GM23338 (cell line): ENCODE measurements at regions not wholly inside any gene's neighbourhood (a gene's known extent, or its start where the extent isn't known, plus 50 kb on each side); places are given as distances from the start of the nearest gene placed in this dataset.

Experiments used
- ATAC-seq: fragments of 200-7000 bp; cut with Tn5 transposase; 3 replicates; pipeline ENCODE4 v1.9.1; 2020
- DNase-seq: peaks from one replicate; pipeline ENCODE4 v3.0.0-alpha.2; 2015; ENCODE audit warnings: low spot score
- H2AFZ ChIP-seq: fragments of 200-600 bp; sonication (generic); 2 replicates; pipeline ENCODE4 v1.8.0; 2016; ENCODE audit warnings: antibody characterized with exemption, mild to moderate bottlenecking, moderate library complexity
- H3F3A ChIP-seq: fragments of 200-600 bp; sonication (generic); replicated peaks from 2 replicates; pipeline ENCODE4 v1.8.0; 2017; ENCODE audit warnings: antibody characterized with exemption, mixed run types, low read depth
- H3K27ac ChIP-seq: fragments of 200-600 bp; sonication (generic); 2 replicates; pipeline ENCODE4 v1.6.1; 2016; ENCODE audit warnings: low read depth
- H3K27me3 ChIP-seq: fragments of 200-600 bp; sonication (generic); 2 replicates; pipeline ENCODE4 v1.8.0; 2016; ENCODE audit warnings: mild to moderate bottlenecking, mixed run types, moderate library complexity; ENCODE audit not compliant: insufficient read depth
- H3K36me3 ChIP-seq: fragments of 200-600 bp; sonication (generic); 2 replicates; pipeline ENCODE4 v1.8.0; 2016; ENCODE audit warnings: mild to moderate bottlenecking; ENCODE audit not compliant: insufficient read depth
- H3K4me1 ChIP-seq: fragments of 200-600 bp; sonication (generic); 2 replicates; pipeline ENCODE4 v1.8.0; 2016; ENCODE audit warnings: mild to moderate bottlenecking, moderate library complexity; ENCODE audit not compliant: insufficient read depth
- H3K4me2 ChIP-seq: fragments of 200-600 bp; sonication (generic); 2 replicates; pipeline ENCODE4 v1.7.1; 2017; ENCODE audit warnings: mixed run types
- H3K4me3 ChIP-seq: fragments of 200-600 bp; sonication (generic); 2 replicates; pipeline ENCODE4 v1.6.1; 2016; ENCODE audit warnings: mixed run types
- H3K79me2 ChIP-seq: fragments of 200-600 bp; sonication (generic); replicated peaks from 2 replicates; pipeline ENCODE4 v1.8.0; 2017; ENCODE audit warnings: mild to moderate bottlenecking; ENCODE audit not compliant: insufficient read depth
- H3K9me2 ChIP-seq: fragments of 200-600 bp; sonication (generic); 2 replicates; pipeline ENCODE4 v1.8.0; 2017; ENCODE audit not compliant: insufficient read depth
- H4K20me1 ChIP-seq: fragments of 200-600 bp; sonication (generic); replicated peaks from 2 replicates; pipeline ENCODE4 v1.8.0; 2017; ENCODE audit warnings: mild to moderate bottlenecking; ENCODE audit not compliant: insufficient read depth
- H3K27ac Mint-ChIP-seq: 2 replicates; pipeline ENCODE4 v1.8.0; 2020; ENCODE audit warnings: inconsistent platforms, mild to moderate bottlenecking, moderate library complexity, mixed read lengths
- H3K27me3 Mint-ChIP-seq: 3 replicates; pipeline ENCODE4 v1.8.0; 2022; ENCODE audit warnings: low read depth, mild to moderate bottlenecking, moderate library complexity, mixed read lengths, inconsistent platforms; ENCODE audit not compliant: insufficient read depth, poor library complexity
- H3K36me3 Mint-ChIP-seq: 3 replicates; pipeline ENCODE4 v1.8.0; 2021; ENCODE audit warnings: low read depth, mild to moderate bottlenecking, inconsistent platforms, moderate library complexity, mixed read lengths
- H3K4me1 Mint-ChIP-seq: 3 replicates; pipeline ENCODE4 v1.8.0; 2020; ENCODE audit warnings: mild to moderate bottlenecking, inconsistent platforms, mixed read lengths
- H3K4me3 Mint-ChIP-seq: 3 replicates; pipeline ENCODE4 v1.8.0; 2021; ENCODE audit warnings: moderate library complexity, mild to moderate bottlenecking, inconsistent platforms, mixed read lengths
- H3K9me3 Mint-ChIP-seq: 3 replicates; pipeline ENCODE4 v1.8.0; 2020; ENCODE audit warnings: moderate library complexity, mild to moderate bottlenecking, inconsistent platforms, mixed read lengths
- CREB1 ChIP-seq: fragments of 250-450 bp; sonication (Bioruptor Pico); IDR thresholded peaks from 2 replicates; pipeline ENCODE4 v1.5.0; 2020; ENCODE audit warnings: low read depth, mild to moderate bottlenecking, moderate library complexity
- CTCF ChIP-seq, 2 experiments: fragments of 200-600 bp in 1 of 2; sonication (generic) in 1 of 2; conservative IDR thresholded peaks; 2 replicates each; pipeline versions ENCODE4 v1.5.1 to v1.6.1; 2016 to 2017; ENCODE audit warnings: antibody characterized with exemption in 2 of 2, low read depth in 2 of 2, mild to moderate bottlenecking in 2 of 2, moderate library complexity in 1 of 2
- ETS1 ChIP-seq: IDR thresholded peaks from 2 replicates; pipeline ENCODE4 v1.6.1; 2016; ENCODE audit warnings: antibody characterized with exemption
- EZH2 ChIP-seq: fragments of 200-600 bp; sonication (generic); IDR thresholded peaks from one replicate; pipeline ENCODE4 v1.8.0; 2017; ENCODE audit warnings: antibody characterized with exemption, mild to moderate bottlenecking, low read depth; ENCODE audit not compliant: unreplicated experiment
- EZH2phosphoT487 ChIP-seq: fragments of 200-600 bp; sonication (generic); IDR thresholded peaks from one replicate; pipeline ENCODE4 v1.8.1; 2018; ENCODE audit warnings: antibody characterized with exemption; ENCODE audit not compliant: unreplicated experiment
- JUNB ChIP-seq: IDR thresholded peaks from one replicate; pipeline ENCODE4 v1.6.1; 2016; ENCODE audit warnings: antibody characterized with exemption; ENCODE audit not compliant: unreplicated experiment
- NANOG ChIP-seq: IDR thresholded peaks from 2 replicates; pipeline ENCODE4 v1.6.1; 2016; ENCODE audit warnings: antibody characterized with exemption, borderline replicate concordance
- POLR2AphosphoS5 ChIP-seq: IDR thresholded peaks from 2 replicates; pipeline ENCODE4 v1.6.1; 2016; ENCODE audit warnings: antibody characterized with exemption, low read depth
- REST ChIP-seq: IDR thresholded peaks from one replicate; pipeline ENCODE4 v1.6.1; 2018; ENCODE audit warnings: antibody characterized with exemption; ENCODE audit not compliant: unreplicated experiment
- STAT1 ChIP-seq: IDR thresholded peaks from one replicate; pipeline ENCODE4 v1.6.1; 2016; ENCODE audit warnings: antibody characterized with exemption; ENCODE audit not compliant: unreplicated experiment
- ZNF114 ChIP-seq: fragments of 250-450 bp; sonication (Bioruptor Pico); IDR thresholded peaks from 2 replicates; pipeline ENCODE4 v1.5.0; 2020; ENCODE audit warnings: mild to moderate bottlenecking, moderate library complexity
- ZNF331 ChIP-seq: fragments of 250-450 bp; sonication (Bioruptor Pico); IDR thresholded peaks from 2 replicates; pipeline ENCODE4 v1.5.0; 2020; ENCODE audit warnings: low read depth, mild to moderate bottlenecking, moderate library complexity
- ZNF462 ChIP-seq: fragments of 250-450 bp; sonication (Bioruptor Pico); IDR thresholded peaks from 2 replicates; pipeline ENCODE4 v1.5.0; 2020; ENCODE audit warnings: mild to moderate bottlenecking, moderate library complexity

- Mint-ChIP-seq H3K4me3 (no peak overlapping the region), H3K9me3 (peaks cover 13% of the 10 kb centered on the region), H3K27ac (no peak overlapping the region), H3K4me1 (no peaks in the 10 kb centered on the region), H3K27me3 (peaks cover 99% of the 10 kb centered on the region), H3K36me3 (no peaks in the 10 kb centered on the region)
- H3K27me3 ChIP-seq = peaks cover 100% of the 10 kb centered on the region
- ATAC-seq = no peak
- H3K79me2 ChIP-seq = no peaks in the 10 kb centered on the region
- no peak overlapping the region for H3K4me2 ChIP-seq
- no peaks in the 10 kb centered on the region; the same call in 1 of the 2 replicates for H4K20me1 ChIP-seq
- H3K4me1 ChIP-seq = no peaks in the 10 kb centered on the region
- H3K36me3 ChIP-seq = no peaks in the 10 kb centered on the region; the same call in 1 of the 2 replicates
- no peaks in the 10 kb centered on the region for H3F3A ChIP-seq
- no peak overlapping the region for H3K27ac ChIP-seq
- H3K9me2 ChIP-seq = no peaks in the 10 kb centered on the region
- H3K4me3 ChIP-seq = no peak overlapping the region
- DNase-seq = no peak
- no peak overlapping the region for H2AFZ ChIP-seq
- TF ChIP-seq ZNF114 (CRISPR knock-in tag) (no peak), JUNB (no peak), EZH2phosphoT487 (no peak), EZH2 (no peak), ZNF462 (no peak), CREB1 (no peak), STAT1 (no peak), ETS1 (no peak), CTCF (conservative IDR thresholded peaks at IDR 0.05; ENCODE audit: low read depth in 2 of 2) (no peak), POLR2AphosphoS5 (no peak), NANOG (no peak), ZNF331 (no peak), REST (no peak)
Observed at GRCh38 chr22:22388494-22388893, 120.0 kb downstream of the ZNF280B start.
